RKO (cell line): ENCODE measurements at regions not wholly inside any gene's neighbourhood (a gene's known extent, or its start where the extent isn't known, plus 50 kb on each side); places are given as distances from the start of the nearest gene placed in this dataset.

Experiments
- DNase-seq: peaks from one replicate; pipeline ENCODE4 v3.0.0-alpha.2; 2016; ENCODE audit warnings: low spot score

GRCh38 chr5:91283899-91284298, 99.2 kb downstream of the ARRDC3 start:
- DNase-seq: no peak

- no peak for DNase-seq
Observed at GRCh38 chr5:91283326-91283725, 99.8 kb downstream of the ARRDC3 start.

GRCh38 chr5:91282210-91282609, 100.9 kb downstream of the ARRDC3 start:
- no peak for DNase-seq

GRCh38 chr5:91281401-91281800, 101.7 kb downstream of the ARRDC3 start:
- peak; percentile 70 for DNase-seq

GRCh38 chr5:91280362-91281269, 102.5 kb downstream of the ARRDC3 start:
- peak; percentile 98 for DNase-seq

- DNase-seq: no peak
Observed at GRCh38 chr5:91277840-91278239, 105.3 kb downstream of the ARRDC3 start.

- no peak for DNase-seq
Observed at GRCh38 chr5:91277093-91277626, 106.0 kb downstream of the ARRDC3 start.

- no peak for DNase-seq
Observed at GRCh38 chr5:91272858-91273257, 110.3 kb downstream of the ARRDC3 start.

GRCh38 chr5:91271999-91272398, 111.1 kb downstream of the ARRDC3 start:
- no peak for DNase-seq

GRCh38 chr5:91269198-91269597, 113.9 kb downstream of the ARRDC3 start:
- no peak for DNase-seq

GRCh38 chr5:91266184-91266705, 116.9 kb downstream of the ARRDC3 start:
- peak; percentile 81 for DNase-seq

- DNase-seq: no peak
Observed at GRCh38 chr5:91264311-91265051, 118.6 kb downstream of the ARRDC3 start.

- DNase-seq: no peak
Observed at GRCh38 chr5:91263898-91264297, 119.2 kb downstream of the ARRDC3 start.

- no peak for DNase-seq
Observed at GRCh38 chr5:91257301-91257700, 125.8 kb downstream of the ARRDC3 start.

- no peak for DNase-seq
Observed at GRCh38 chr5:91256142-91256524, 127.0 kb downstream of the ARRDC3 start.

- DNase-seq: no peak
Observed at GRCh38 chr5:91255396-91256141, 127.5 kb downstream of the ARRDC3 start.

- no peak for DNase-seq
Observed at GRCh38 chr5:91252916-91253315, 130.2 kb downstream of the ARRDC3 start.

GRCh38 chr5:91245871-91246270, 137.2 kb downstream of the ARRDC3 start:
- DNase-seq: no peak

- DNase-seq: no peak
Observed at GRCh38 chr5:91245074-91245452, 138.1 kb downstream of the ARRDC3 start.

GRCh38 chr5:91244380-91245073, 138.6 kb downstream of the ARRDC3 start:
- DNase-seq: no peak

- DNase-seq: no peak
Observed at GRCh38 chr5:91243852-91244251, 139.3 kb downstream of the ARRDC3 start.
